ENCODE measurements at regions not wholly inside any gene's neighbourhood (a gene's known extent, or its start where the extent isn't known, plus 50 kb on each side); places are given as distances from the start of the nearest gene placed in this dataset.
A peak's percentile ranks its signal among the peaks of the same experiment; 100 is the strongest.

DNA sequence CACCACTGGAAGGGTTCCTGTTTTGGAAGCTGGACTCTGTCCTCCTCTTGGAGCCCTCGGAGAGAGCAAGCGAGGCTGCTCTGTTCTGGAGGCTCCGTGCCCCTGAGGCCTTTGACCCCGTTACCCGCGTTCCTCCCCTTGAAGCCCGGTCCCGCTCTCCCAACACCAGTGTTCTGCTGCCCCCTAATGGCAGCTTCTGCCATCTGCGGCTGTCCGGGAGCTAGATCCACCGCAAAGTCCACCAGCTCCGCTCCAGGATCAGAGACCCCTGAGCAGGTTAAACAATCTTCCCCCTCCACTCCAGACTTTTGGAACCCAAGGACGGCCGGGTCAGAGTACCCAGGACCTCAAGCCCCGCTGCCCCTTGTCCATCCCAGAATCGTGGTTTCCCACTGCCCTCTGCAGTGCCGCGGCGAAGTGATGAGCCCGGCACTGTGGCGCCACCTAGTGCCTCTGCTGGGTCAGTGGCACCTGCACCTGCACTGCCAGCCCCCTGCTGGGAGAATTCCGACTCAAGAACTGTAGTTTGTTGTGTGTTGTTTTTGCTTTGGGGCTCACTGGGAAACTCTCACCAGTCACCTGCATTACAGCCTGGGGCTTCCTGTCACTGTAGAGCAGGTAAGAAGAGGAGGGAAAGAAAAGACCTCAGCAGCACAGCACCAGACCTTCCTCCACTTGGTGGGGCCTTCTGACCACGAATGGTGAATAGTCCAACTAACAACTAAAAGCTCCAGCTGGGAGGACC, 63.5 kb upstream of the NFASC start:
- TF ChIP-seq FOXP1 (CRISPR knock-in tag; IDR thresholded peaks at IDR 0.05; ENCODE audit: borderline replicate concordance) (peak; percentile 28; the same call in 1 of the 2 replicates), ESRRA (CRISPR knock-in tag; IDR thresholded peaks at IDR 0.05; ENCODE audit: borderline replicate concordance) (no peak), CREB1 (CRISPR knock-in tag; IDR thresholded peaks at IDR 0.05) (no peak), NR2C2 (CRISPR knock-in tag; IDR thresholded peaks at IDR 0.05) (no peak), NR1H2 (CRISPR knock-in tag; IDR thresholded peaks at IDR 0.05) (no peak), RORB (CRISPR knock-in tag; IDR thresholded peaks at IDR 0.05) (no peak)
- TF ChIP-seq, protein P1, sequence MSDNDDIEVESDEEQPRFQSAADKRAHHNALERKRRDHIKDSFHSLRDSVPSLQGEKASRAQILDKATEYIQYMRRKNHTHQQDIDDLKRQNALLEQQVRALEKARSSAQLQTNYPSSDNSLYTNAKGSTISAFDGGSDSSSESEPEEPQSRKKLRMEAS (CRISPR knock-in tag; IDR thresholded peaks at IDR 0.05): no peak
- TF ChIP-seq, protein P2, sequence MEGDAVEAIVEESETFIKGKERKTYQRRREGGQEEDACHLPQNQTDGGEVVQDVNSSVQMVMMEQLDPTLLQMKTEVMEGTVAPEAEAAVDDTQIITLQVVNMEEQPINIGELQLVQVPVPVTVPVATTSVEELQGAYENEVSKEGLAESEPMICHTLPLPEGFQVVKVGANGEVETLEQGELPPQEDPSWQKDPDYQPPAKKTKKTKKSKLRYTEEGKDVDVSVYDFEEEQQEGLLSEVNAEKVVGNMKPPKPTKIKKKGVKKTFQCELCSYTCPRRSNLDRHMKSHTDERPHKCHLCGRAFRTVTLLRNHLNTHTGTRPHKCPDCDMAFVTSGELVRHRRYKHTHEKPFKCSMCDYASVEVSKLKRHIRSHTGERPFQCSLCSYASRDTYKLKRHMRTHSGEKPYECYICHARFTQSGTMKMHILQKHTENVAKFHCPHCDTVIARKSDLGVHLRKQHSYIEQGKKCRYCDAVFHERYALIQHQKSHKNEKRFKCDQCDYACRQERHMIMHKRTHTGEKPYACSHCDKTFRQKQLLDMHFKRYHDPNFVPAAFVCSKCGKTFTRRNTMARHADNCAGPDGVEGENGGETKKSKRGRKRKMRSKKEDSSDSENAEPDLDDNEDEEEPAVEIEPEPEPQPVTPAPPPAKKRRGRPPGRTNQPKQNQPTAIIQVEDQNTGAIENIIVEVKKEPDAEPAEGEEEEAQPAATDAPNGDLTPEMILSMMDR (IDR thresholded peaks at IDR 0.05): peak; percentile 99
- TF ChIP-seq, protein P3, sequence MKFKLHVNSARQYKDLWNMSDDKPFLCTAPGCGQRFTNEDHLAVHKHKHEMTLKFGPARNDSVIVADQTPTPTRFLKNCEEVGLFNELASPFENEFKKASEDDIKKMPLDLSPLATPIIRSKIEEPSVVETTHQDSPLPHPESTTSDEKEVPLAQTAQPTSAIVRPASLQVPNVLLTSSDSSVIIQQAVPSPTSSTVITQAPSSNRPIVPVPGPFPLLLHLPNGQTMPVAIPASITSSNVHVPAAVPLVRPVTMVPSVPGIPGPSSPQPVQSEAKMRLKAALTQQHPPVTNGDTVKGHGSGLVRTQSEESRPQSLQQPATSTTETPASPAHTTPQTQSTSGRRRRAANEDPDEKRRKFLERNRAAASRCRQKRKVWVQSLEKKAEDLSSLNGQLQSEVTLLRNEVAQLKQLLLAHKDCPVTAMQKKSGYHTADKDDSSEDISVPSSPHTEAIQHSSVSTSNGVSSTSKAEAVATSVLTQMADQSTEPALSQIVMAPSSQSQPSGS (CRISPR knock-in tag; IDR thresholded peaks at IDR 0.05; ENCODE audit: borderline replicate concordance, low read depth): no peak
- TF ChIP-seq, protein P4, sequence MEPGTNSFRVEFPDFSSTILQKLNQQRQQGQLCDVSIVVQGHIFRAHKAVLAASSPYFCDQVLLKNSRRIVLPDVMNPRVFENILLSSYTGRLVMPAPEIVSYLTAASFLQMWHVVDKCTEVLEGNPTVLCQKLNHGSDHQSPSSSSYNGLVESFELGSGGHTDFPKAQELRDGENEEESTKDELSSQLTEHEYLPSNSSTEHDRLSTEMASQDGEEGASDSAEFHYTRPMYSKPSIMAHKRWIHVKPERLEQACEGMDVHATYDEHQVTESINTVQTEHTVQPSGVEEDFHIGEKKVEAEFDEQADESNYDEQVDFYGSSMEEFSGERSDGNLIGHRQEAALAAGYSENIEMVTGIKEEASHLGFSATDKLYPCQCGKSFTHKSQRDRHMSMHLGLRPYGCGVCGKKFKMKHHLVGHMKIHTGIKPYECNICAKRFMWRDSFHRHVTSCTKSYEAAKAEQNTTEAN (CRISPR knock-in tag; IDR thresholded peaks at IDR 0.05): no peak
